Activated B cell treated with CpG ODN at 0.5 μM for 24 hours (primary cell): ENCODE measurements at regions not wholly inside any gene's neighbourhood (a gene's known extent, or its start where the extent isn't known, plus 50 kb on each side); places are given as distances from the start of the nearest gene placed in this dataset.

Source experiments
- ATAC-seq: fragments of 200-7000 bp; cut with Tn5 transposase; one replicate; pipeline ENCODE4 v1.10.0; 2021; ENCODE audit warnings: low read depth, mild to moderate bottlenecking, moderate library complexity
- CTCF ChIA-PET: fragments of 350-600 bp; sonication (Branson Sonifier 250); formaldehyde crosslinking; loops from one replicate; lab custom pipeline; 2021; ENCODE audit warnings: antibody characterized with exemption; lab: Charles Lee
- POLR2A ChIA-PET: fragments of 350-600 bp; sonication (Branson Sonifier 250); formaldehyde crosslinking; loops from one replicate; lab custom pipeline; 2021; ENCODE audit warnings: antibody characterized with exemption; lab: Charles Lee
- DNase-seq: peaks from one replicate; pipeline ENCODE4 v3.0.0; 2022
- H3K27ac Mint-ChIP-seq: one replicate; pipeline ENCODE4 v1.8.0; 2020; ENCODE audit warnings: mixed read lengths
- H3K27me3 Mint-ChIP-seq: one replicate; pipeline ENCODE4 v1.8.0; 2021; ENCODE audit warnings: mixed read lengths
- H3K36me3 Mint-ChIP-seq: one replicate; pipeline ENCODE4 v1.8.0; 2021; ENCODE audit warnings: low read depth, mixed read lengths
- H3K4me1 Mint-ChIP-seq: one replicate; pipeline ENCODE4 v1.8.0; 2021; ENCODE audit warnings: mixed read lengths
- H3K4me3 Mint-ChIP-seq: one replicate; pipeline ENCODE4 v1.8.0; 2020; ENCODE audit warnings: mild to moderate bottlenecking, mixed read lengths
- H3K9me3 Mint-ChIP-seq: one replicate; pipeline ENCODE4 v1.8.0; 2020; ENCODE audit warnings: mixed read lengths
- CTCF ChIP-seq: fragments of 200-600 bp; IDR thresholded peaks from one replicate; pipeline ENCODE4 v1.8.0; 2022; ENCODE audit warnings: antibody characterized with exemption, mild to moderate bottlenecking
- intact Hi-C: fragments of 100-400 bp; cut with micrococcal nuclease; formaldehyde crosslinking; loops from one replicate; pipeline ENCODE4 v1.15.1; 2024

- ChIA-PET CTCF (interaction anchor here (1.0 to 4.3 kb wide), 3 partner anchors 8 to 467 kb away, joined by 3 to 23 read pairs (median 9); no protein-coding TSS in a partner anchor), POLR2A (no interaction called here)
- intact Hi-C loops: no loop called here
- Mint-ChIP-seq H3K4me1 (no peaks in the 10 kb centered on the region), H3K27ac (no peak overlapping the region), H3K4me3 (no peak overlapping the region), H3K36me3 (no peaks in the 10 kb centered on the region), H3K27me3 (peaks cover 2% of the 10 kb centered on the region), H3K9me3 (peaks cover 6% of the 10 kb centered on the region)
- no peak for ATAC-seq
- DNase-seq: no peak
- TF ChIP-seq CTCF: no peak
Measured at GRCh38 chr11:32325187-32325586, 110.2 kb downstream of the WT1 start.

GRCh38 chr11:32325725-32326124 is 109.6 kb downstream of the WT1 start:
- H3K27me3 Mint-ChIP-seq: peaks cover 1% of the 10 kb centered on the region
- intact Hi-C loops: no loop called here
- H3K27ac Mint-ChIP-seq: no peak overlapping the region
- ChIA-PET CTCF (interaction anchor here (1.0 to 2.8 kb wide), 2 partner anchors 8 to 10 kb away, joined by 3 to 9 read pairs; no protein-coding TSS in a partner anchor), POLR2A (no interaction called here)
- no peak for TF ChIP-seq CTCF
- no peaks in the 10 kb centered on the region for H3K36me3 Mint-ChIP-seq
- no peak overlapping the region for H3K4me3 Mint-ChIP-seq
- ATAC-seq (no peak), DNase-seq (no peak)
- peaks cover 6% of the 10 kb centered on the region for H3K9me3 Mint-ChIP-seq
- no peaks in the 10 kb centered on the region for H3K4me1 Mint-ChIP-seq

- ATAC-seq (no peak), DNase-seq (no peak)
- Mint-ChIP-seq H3K27me3 (peaks cover 6% of the 10 kb centered on the region), H3K4me1 (no peaks in the 10 kb centered on the region), H3K4me3 (no peak overlapping the region), H3K27ac (no peak overlapping the region), H3K36me3 (no peaks in the 10 kb centered on the region), H3K9me3 (peaks cover 6% of the 10 kb centered on the region)
- ChIA-PET CTCF (interaction anchor here (1.4 kb wide), 1 partner anchor 14 kb away, joined by 3 read pairs; no protein-coding TSS in a partner anchor), POLR2A (no interaction called here)
- TF ChIP-seq CTCF: no peak
- intact Hi-C loops: no loop called here
Measured at GRCh38 chr11:32326522-32326921, 108.8 kb downstream of the WT1 start.

GRCh38 chr11:32328392-32328791 is 106.9 kb downstream of the WT1 start:
- CTCF ChIA-PET: interaction anchor here (1.0 kb wide), 1 partner anchor 11 kb away, joined by 3 read pairs; no protein-coding TSS in a partner anchor
- peaks cover 17% of the 10 kb centered on the region for H3K27me3 Mint-ChIP-seq
- H3K9me3 Mint-ChIP-seq: peaks cover 6% of the 10 kb centered on the region
- H3K36me3 Mint-ChIP-seq: no peaks in the 10 kb centered on the region
- POLR2A ChIA-PET: no interaction called here
- TF ChIP-seq CTCF: no peak
- ATAC-seq: no peak
- no peak overlapping the region for H3K27ac Mint-ChIP-seq
- no peak overlapping the region for H3K4me3 Mint-ChIP-seq
- intact Hi-C loops: no loop called here
- DNase-seq: no peak
- peaks cover 5% of the 10 kb centered on the region for H3K4me1 Mint-ChIP-seq

GRCh38 chr11:32331098-32331497 is 104.2 kb downstream of the WT1 start:
- ATAC-seq (no peak), DNase-seq (no peak)
- Mint-ChIP-seq H3K27ac (no peak overlapping the region), H3K36me3 (no peaks in the 10 kb centered on the region), H3K4me1 (peaks cover 5% of the 10 kb centered on the region), H3K27me3 (peaks cover 30% of the 10 kb centered on the region), H3K4me3 (no peak overlapping the region), H3K9me3 (peaks cover 3% of the 10 kb centered on the region)
- intact Hi-C loops: no loop called here
- POLR2A ChIA-PET: no interaction called here
- TF ChIP-seq CTCF: no peak
- CTCF ChIA-PET: no interaction called here
